ENCODE measurements at regions not wholly inside any gene's neighbourhood (a gene's known extent, or its start where the extent isn't known, plus 50 kb on each side); places are given as distances from the start of the nearest gene placed in this dataset.

DNA sequence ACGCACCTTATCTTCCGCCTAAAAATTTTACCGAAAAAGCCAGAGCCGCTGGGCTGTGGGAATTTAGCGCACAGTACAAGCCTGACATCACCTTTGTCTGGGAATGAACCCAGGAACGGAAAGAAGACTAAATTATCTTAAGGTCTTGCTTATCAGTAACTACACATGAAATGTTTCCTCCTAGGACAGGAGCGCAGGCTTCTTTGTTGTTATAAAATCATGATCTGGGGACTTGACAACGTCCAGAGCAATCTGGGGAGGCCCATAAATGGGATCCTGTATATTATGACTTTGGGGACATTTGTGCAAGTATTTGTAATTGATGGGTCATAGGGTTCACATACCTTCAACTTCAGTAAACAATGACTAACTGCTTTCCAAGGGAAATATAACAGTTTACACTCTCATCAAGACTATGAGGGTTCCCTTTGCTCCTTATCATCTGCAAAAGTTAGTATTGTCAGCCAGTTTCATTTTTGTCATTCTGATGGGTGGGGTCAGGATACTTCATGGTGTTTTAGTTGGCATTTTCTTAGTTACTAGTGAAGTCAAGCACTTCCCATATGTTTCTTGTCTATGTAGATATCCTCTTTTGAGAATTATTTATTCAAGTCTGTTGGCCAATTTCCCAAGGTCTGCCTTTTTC, 213.9 kb upstream of the PFN2 start:
- TF ChIP-seq POLR2A (IDR thresholded peaks at IDR 0.05) (no peak), EP300 (IDR thresholded peaks at IDR 0.05) (no peak), POLR2AphosphoS5 (IDR thresholded peaks at IDR 0.05) (no peak)

Measured in gastroesophageal sphincter (tissue), 2 donors.